ENCODE measurements at regions not wholly inside any gene's neighbourhood (a gene's known extent, or its start where the extent isn't known, plus 50 kb on each side); places are given as distances from the start of the nearest gene placed in this dataset.

DNA sequence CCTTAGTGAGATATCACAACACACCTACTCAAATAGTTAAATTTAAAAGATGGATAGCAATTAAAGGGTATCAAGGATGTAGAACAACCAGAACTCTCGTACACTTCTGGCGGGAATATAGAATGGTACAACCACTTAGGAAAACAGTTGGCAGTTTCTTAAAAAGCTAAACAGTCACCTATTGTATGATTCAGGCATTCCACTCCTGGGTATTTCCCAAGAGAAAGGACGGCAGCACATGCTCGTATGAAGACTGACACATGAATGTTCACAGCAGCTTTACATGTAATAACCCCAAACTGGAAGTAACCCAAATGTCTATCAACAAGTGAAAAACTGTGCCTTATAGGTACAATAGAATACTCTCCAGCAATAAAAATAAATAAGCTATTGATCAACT is 465.2 kb downstream of the VRK1 start:
- TF ChIP-seq, protein P1, sequence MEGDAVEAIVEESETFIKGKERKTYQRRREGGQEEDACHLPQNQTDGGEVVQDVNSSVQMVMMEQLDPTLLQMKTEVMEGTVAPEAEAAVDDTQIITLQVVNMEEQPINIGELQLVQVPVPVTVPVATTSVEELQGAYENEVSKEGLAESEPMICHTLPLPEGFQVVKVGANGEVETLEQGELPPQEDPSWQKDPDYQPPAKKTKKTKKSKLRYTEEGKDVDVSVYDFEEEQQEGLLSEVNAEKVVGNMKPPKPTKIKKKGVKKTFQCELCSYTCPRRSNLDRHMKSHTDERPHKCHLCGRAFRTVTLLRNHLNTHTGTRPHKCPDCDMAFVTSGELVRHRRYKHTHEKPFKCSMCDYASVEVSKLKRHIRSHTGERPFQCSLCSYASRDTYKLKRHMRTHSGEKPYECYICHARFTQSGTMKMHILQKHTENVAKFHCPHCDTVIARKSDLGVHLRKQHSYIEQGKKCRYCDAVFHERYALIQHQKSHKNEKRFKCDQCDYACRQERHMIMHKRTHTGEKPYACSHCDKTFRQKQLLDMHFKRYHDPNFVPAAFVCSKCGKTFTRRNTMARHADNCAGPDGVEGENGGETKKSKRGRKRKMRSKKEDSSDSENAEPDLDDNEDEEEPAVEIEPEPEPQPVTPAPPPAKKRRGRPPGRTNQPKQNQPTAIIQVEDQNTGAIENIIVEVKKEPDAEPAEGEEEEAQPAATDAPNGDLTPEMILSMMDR (IDR thresholded peaks at IDR 0.05; ENCODE audit: poor library complexity): no peak
- TF ChIP-seq EZH2 (IDR thresholded peaks at IDR 0.05; ENCODE audit: borderline replicate concordance): no peak
